ENCODE measurements at regions not wholly inside any gene's neighbourhood (a gene's known extent, or its start where the extent isn't known, plus 50 kb on each side); places are given as distances from the start of the nearest gene placed in this dataset.
"Not testable (repeated sequence)": the region's sequence is repeated elsewhere in the genome, so short reads cannot be mapped to it uniquely, and the experiment has no call there.

GRCh38 chr9:40884902-40885490 lies 243.5 kb downstream of the FOXD4L6 start:
- not testable (repeated sequence) for DNase-seq

- no peak for DNase-seq
Measured at GRCh38 chr9:40884072-40884901, 244.2 kb downstream of the FOXD4L6 start.

GRCh38 chr9:40883423-40884071 lies 244.9 kb downstream of the FOXD4L6 start:
- not testable (repeated sequence) for DNase-seq

DNA sequence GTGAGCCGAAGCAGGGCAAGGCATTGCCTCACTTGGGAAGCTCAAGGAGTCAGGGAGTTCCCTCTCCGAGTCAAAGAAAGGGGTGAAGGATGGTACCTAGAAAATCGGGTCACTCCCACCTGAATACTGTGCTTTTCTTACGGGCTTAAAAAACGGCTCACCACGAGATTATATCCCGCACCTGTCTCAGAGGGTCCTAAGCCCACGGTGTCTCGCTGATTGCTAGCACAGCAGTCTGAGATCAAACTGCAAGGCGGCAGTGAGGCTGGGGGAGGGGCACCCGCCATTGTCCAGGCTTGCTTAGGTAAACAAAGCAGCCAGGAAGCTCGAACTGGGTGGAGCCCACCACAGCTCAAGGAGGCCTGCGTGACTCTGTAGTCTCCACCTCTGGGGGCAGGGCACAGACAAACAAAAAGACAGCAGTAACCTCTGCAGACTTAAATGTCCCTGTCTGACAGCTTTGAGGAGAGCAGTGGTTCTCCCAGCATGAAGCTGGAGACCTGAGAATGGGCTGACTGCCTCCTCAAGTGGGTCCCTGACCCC lies 254.7 kb downstream of the FOXD4L6 start:
- not testable (repeated sequence) for DNase-seq

- DNase-seq = not testable (repeated sequence)
Measured at GRCh38 chr9:40868437-40868836, 260.0 kb downstream of the FOXD4L6 start.

Measured in fibroblast of upper back skin (primary cell).